ENCODE measurements at regions not wholly inside any gene's neighbourhood (a gene's known extent, or its start where the extent isn't known, plus 50 kb on each side); places are given as distances from the start of the nearest gene placed in this dataset.

DNA sequence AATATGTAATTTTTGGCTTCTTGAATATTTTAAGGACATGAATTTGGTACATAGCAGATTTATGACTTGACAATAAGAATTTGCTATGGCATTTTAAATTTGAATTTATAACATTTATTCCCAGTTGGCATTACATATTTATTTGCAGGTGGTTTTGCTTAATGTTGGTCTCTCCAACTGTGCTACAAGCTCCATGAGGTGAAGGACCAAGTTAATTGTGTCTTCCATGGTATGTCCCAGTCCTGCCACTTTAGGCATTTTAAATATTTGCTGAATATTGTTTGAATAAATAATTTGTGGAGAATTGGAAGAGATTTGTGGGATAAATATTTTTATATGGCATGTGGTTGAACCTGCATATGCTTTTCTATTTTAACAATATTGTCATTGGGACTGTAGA lies 253.4 kb upstream of the RIOK2 start:
- no peak for FAIRE-seq
- TF ChIP-seq, protein P1, sequence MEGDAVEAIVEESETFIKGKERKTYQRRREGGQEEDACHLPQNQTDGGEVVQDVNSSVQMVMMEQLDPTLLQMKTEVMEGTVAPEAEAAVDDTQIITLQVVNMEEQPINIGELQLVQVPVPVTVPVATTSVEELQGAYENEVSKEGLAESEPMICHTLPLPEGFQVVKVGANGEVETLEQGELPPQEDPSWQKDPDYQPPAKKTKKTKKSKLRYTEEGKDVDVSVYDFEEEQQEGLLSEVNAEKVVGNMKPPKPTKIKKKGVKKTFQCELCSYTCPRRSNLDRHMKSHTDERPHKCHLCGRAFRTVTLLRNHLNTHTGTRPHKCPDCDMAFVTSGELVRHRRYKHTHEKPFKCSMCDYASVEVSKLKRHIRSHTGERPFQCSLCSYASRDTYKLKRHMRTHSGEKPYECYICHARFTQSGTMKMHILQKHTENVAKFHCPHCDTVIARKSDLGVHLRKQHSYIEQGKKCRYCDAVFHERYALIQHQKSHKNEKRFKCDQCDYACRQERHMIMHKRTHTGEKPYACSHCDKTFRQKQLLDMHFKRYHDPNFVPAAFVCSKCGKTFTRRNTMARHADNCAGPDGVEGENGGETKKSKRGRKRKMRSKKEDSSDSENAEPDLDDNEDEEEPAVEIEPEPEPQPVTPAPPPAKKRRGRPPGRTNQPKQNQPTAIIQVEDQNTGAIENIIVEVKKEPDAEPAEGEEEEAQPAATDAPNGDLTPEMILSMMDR (IDR thresholded peaks at IDR 0.05; ENCODE audit: insufficient read depth, missing control alignments) = no peak
- DNase-seq (ENCODE audit: insufficient read length, low spot score) = no peak

DNA sequence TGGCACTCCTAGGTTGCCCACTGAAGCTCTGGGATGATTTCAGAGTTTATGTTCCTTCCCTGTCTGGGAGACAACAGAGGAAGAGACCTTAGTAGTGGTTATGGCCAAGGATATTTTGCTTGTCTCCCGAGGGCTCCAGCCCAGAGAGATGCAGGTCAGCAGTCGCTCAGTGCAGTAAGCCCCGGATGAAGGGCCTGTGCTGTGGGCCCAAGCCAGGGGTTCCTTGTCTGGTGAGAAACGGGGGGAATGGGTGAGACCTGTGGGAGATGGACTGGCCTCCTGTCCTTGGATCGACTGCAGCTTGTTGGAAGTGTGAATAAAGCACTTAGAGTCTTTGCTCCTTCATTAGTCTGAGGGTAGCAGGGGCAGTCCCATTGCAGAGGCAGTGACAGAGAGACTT lies 260.7 kb upstream of the RIOK2 start:
- DNase-seq (ENCODE audit: insufficient read length, low spot score) (no peak), FAIRE-seq (no peak)
- TF ChIP-seq, protein P1 (IDR thresholded peaks at IDR 0.05; ENCODE audit: insufficient read depth, missing control alignments) = no peak

DNA sequence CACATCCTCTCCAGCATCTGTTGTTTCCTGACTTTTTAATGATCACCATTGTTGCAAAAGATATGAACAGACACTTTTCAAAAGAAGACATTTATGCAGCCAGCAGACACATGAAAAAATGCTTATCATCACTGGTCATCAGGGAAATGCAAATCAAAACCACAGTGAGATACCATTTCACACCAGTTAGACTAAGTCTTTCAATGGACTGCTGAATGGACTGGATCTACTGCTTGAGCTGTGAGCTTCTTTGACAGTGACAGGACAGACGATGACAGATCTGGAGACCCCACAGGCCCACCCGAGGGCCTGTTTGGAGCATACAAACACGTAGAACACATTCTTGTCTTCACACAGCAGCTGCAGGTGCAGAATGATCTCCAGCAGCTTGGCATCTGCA lies 266.1 kb upstream of the RIOK2 start:
- FAIRE-seq (no peak), DNase-seq (ENCODE audit: insufficient read length, low spot score) (no peak)
- TF ChIP-seq, protein P1 (IDR thresholded peaks at IDR 0.05; ENCODE audit: insufficient read depth, missing control alignments) = no peak

DNA sequence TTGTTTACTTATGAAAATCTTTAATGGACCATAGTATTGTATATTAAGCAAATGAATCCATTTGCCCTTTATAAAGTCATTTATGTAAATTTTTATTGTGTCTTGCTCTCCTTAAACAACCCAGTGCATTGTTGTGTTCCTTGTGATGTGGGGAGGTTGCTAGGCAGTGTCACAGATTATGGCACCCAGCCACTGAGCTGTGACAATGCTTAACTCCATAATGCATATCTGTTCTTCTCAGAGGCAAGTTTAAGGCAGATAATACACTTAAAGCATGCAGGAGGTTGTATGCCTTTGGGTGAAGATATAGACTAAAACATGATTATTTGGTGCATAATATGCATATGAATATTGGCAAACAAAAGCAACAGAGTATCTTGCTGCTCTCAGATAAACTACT lies 269.6 kb upstream of the RIOK2 start:
- DNase-seq (ENCODE audit: insufficient read length, low spot score) = no peak

DNA sequence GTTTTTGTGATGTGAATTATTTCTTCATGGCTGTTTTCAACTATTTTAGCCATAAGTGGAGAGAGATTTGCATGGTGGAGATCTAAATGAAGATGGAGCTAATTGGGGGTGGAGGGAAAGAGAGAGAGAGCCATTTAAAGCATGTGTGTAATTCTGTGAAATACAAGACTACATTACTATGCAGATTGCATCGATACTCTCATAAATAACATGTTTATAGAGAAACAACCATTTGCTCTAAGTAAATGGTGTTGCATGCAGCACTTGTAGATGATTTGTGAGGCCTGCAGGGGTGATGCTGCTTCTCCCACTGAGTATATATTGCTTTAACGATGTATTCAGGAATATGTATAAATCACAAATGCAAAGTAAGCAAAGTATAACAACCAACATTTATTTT lies 270.2 kb upstream of the RIOK2 start:
- no peak for FAIRE-seq
- no peak for DNase-seq (ENCODE audit: insufficient read length, low spot score)
- TF ChIP-seq, protein P1 (IDR thresholded peaks at IDR 0.05; ENCODE audit: insufficient read depth, missing control alignments) = no peak

More for the DNA sequence above, 269.6 kb upstream of the RIOK2 start:
- TF ChIP-seq, protein P1 (IDR thresholded peaks at IDR 0.05; ENCODE audit: insufficient read depth, missing control alignments) = no peak
- FAIRE-seq = no peak

DNA sequence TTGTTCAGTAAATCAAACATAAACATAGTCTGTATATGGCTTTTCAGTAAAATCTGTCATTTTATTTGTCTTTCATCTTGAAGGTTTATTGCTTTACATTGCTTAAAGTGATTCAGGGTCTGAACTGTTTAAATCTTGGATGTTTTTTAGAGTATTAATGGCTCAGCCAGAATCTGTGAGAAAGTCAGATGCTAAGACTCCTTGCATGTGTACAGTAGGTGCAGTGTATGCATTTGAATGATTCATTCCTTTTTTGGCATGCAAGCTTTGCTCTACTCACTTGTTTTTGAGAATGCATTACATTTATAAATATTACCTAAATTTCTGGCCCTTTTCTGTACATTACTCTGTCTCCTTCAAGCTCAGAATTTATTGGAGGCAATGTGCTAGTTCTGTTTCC lies 271.0 kb upstream of the RIOK2 start:
- no peak for DNase-seq (ENCODE audit: insufficient read length, low spot score)
- TF ChIP-seq, protein P1 (IDR thresholded peaks at IDR 0.05; ENCODE audit: insufficient read depth, missing control alignments) = no peak
- FAIRE-seq = no peak

DNA sequence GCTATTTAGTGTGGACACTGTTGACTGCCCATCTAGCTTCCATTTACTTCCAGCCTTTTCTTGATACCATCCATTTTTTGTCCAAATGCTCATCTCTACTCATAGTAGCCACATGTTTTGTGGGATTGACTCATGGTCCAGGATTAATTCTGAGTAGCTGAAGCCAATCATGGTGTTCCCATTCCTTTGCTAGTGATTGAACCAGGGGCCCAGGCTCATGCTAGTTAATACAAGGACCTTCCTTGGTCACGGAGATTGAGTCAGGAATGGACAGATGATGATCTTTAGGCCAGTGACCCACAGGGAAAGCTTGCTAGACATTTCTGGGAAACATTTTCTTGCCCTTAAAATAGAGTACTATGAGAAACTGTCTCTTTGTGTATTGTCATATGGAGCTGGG lies 272.9 kb upstream of the RIOK2 start:
- DNase-seq (ENCODE audit: insufficient read length, low spot score) (no peak), FAIRE-seq (no peak)
- TF ChIP-seq, protein P1 (IDR thresholded peaks at IDR 0.05; ENCODE audit: insufficient read depth, missing control alignments) = no peak
